ENCODE measurements at regions not wholly inside any gene's neighbourhood (a gene's known extent, or its start where the extent isn't known, plus 50 kb on each side); places are given as distances from the start of the nearest gene placed in this dataset.
A peak's percentile ranks its signal among the peaks of the same experiment; 100 is the strongest.

GRCh38 chr15:29364426-29365078, 94.9 kb upstream of the NSMCE3 start:
- TF ChIP-seq CTCF (IDR thresholded peaks at IDR 0.05; ENCODE audit: extremely low read depth in 1 of 2, insufficient read depth in 1 of 2, low read depth in 1 of 2, low read length in 2 of 2) (peak in 1 of 2 donors; percentile 1), POLR2A (IDR thresholded peaks at IDR 0.05; ENCODE audit: low read depth, low read length) (no peak), EZH2 (IDR thresholded peaks at IDR 0.05; ENCODE audit: borderline replicate concordance, low read depth, low read length, severe bottlenecking) (no peak), JUN (IDR thresholded peaks at IDR 0.05; ENCODE audit: borderline replicate concordance, insufficient read depth, insufficient read length, low read depth) (no peak), POLR2AphosphoS5 (IDR thresholded peaks at IDR 0.05; ENCODE audit: insufficient read depth, low read depth, low read length) (no peak), MAX (IDR thresholded peaks at IDR 0.05; ENCODE audit: insufficient read depth, insufficient read length) (no peak), MYC (IDR thresholded peaks at IDR 0.05; ENCODE audit: low read depth, low read length) (no peak), GATA2 (IDR thresholded peaks at IDR 0.05; ENCODE audit: insufficient read depth, insufficient read length, low read depth, low read length) (no peak), FOS (IDR thresholded peaks at IDR 0.05; ENCODE audit: borderline replicate concordance, insufficient read depth, low read length) (no peak)
